GM13976 (cell line): ENCODE measurements at regions not wholly inside any gene's neighbourhood (a gene's known extent, or its start where the extent isn't known, plus 50 kb on each side); places are given as distances from the start of the nearest gene placed in this dataset.
A peak's percentile ranks its signal among the peaks of the same experiment; 100 is the strongest.

Experiments used
- DNase-seq: peaks from one replicate; pipeline ENCODE4 v3.0.0; 2012; ENCODE audit warnings: low spot score
- in situ Hi-C: fragments of 300-500 bp; cut with MboI; formaldehyde crosslinking; loops from one replicate; pipeline ENCODE4 v1.12.0; 2022; ENCODE audit warnings: low sequenced_read_pairs, mixed read lengths, inconsistent platforms; ENCODE audit not compliant: unreplicated experiment
- TF ChIP-seq, protein P1 (sequence below): IDR thresholded peaks from 2 replicates; pipeline ENCODE4 v1.5.1; 2012; ENCODE audit warnings: borderline replicate concordance, mild to moderate bottlenecking; ENCODE audit not compliant: insufficient read depth; ENCODE audit errors: extremely low read depth, missing control alignments, control extremely low read depth

DNA sequence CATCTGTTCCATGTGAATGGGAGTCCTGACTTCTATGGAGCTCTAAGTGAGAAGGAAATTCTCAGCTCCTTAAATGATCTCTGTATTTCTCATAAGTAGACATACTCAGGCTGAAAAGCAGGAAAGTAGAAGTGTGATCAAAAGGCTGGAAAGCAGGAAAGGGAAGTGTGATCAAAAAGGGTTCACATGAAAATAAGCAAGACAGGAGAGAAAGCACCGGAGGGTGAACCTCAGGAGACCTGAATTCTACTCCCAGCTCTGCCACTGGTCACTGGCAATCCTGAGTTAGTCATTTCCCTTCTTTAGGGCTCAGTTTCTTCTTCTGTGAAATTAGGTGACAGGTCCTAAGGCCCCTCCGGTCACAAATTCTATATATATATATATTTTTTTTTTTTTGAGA lies 55.5 kb upstream of the TRERF1 start:
- DNase-seq: no peak
- TF ChIP-seq, protein P1, sequence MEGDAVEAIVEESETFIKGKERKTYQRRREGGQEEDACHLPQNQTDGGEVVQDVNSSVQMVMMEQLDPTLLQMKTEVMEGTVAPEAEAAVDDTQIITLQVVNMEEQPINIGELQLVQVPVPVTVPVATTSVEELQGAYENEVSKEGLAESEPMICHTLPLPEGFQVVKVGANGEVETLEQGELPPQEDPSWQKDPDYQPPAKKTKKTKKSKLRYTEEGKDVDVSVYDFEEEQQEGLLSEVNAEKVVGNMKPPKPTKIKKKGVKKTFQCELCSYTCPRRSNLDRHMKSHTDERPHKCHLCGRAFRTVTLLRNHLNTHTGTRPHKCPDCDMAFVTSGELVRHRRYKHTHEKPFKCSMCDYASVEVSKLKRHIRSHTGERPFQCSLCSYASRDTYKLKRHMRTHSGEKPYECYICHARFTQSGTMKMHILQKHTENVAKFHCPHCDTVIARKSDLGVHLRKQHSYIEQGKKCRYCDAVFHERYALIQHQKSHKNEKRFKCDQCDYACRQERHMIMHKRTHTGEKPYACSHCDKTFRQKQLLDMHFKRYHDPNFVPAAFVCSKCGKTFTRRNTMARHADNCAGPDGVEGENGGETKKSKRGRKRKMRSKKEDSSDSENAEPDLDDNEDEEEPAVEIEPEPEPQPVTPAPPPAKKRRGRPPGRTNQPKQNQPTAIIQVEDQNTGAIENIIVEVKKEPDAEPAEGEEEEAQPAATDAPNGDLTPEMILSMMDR: no peak
- in situ Hi-C loops: no loop called here

DNA sequence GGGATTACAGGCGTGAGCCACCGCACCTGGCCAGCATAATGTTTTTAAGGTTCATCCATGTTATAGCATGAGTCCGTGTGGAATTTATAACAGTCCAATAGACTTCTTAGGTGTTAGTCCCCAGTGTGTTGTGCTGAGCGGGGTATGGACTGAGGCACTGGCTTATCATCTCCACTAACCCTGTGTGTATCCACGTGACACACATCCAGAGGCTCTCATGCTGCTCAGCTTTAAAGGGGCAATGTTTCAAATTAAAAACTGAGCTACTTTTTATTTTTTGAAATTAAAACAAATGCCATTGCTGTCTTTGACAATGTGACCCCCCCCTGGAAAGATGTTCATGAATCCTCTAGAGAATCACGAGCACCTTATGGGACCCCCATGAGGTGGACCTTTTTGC lies 54.3 kb upstream of the TRERF1 start:
- no peak for DNase-seq
- in situ Hi-C loops: no loop called here
- TF ChIP-seq, protein P1: no peak

DNA sequence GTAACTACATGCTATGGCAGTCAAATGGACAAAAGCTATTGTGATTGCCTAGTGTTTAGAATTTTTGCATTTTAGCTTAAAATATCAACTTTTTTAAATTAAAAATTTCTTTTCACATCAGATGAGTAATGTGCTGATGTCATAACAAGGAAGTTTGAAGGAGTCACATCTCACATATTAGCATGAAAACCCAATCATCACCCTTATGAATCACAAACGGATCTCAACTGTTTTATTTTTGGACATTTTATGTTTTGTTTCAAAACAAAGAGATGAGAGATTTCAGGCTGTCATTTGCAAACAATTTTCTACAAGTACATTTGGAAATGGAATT lies 53.6 kb upstream of the TRERF1 start:
- TF ChIP-seq, protein P1: no peak
- in situ Hi-C loops: no loop called here
- DNase-seq: no peak

DNA sequence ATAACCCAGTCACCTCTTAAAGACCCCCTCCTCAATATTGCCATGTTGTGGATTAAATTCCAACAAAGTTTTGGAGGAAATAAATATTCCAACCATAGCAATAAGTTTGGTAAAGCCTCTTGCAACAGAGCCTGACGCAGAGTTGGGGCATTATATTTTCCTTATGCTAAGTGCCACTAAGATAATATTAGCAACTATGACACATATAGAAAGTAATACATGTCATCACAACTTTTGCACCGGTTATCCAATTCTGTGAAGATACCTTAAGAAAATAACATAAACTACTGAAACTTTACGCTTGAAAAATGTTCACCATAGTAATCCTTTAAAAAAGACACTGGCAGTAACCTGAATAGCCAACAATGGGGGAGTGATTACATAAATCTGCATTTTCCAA lies 52.2 kb upstream of the TRERF1 start:
- TF ChIP-seq, protein P1: no peak
- in situ Hi-C loops: no loop called here
- DNase-seq: peak; percentile 36

- in situ Hi-C loops: no loop called here
- TF ChIP-seq, protein P1: no peak
- DNase-seq: no peak
Observed at GRCh38 chr6:42502990-42503389, 51.3 kb upstream of the TRERF1 start.

- in situ Hi-C loops: no loop called here
- TF ChIP-seq, protein P1: no peak
- DNase-seq: no peak
Observed at GRCh38 chr6:42502127-42502526, 50.4 kb upstream of the TRERF1 start.
